GM21528 (cell line): ENCODE measurements at regions not wholly inside any gene's neighbourhood (a gene's known extent, or its start where the extent isn't known, plus 50 kb on each side); places are given as distances from the start of the nearest gene placed in this dataset.

Experiments used
- ATAC-seq: cut with Tn5 transposase; IDR thresholded peaks from one replicate; pipeline ENCODE4 v1.9.1; 2021; ENCODE audit warnings: mild to moderate bottlenecking, moderate library complexity; ENCODE audit not compliant: unreplicated experiment, low FRiP score

DNA sequence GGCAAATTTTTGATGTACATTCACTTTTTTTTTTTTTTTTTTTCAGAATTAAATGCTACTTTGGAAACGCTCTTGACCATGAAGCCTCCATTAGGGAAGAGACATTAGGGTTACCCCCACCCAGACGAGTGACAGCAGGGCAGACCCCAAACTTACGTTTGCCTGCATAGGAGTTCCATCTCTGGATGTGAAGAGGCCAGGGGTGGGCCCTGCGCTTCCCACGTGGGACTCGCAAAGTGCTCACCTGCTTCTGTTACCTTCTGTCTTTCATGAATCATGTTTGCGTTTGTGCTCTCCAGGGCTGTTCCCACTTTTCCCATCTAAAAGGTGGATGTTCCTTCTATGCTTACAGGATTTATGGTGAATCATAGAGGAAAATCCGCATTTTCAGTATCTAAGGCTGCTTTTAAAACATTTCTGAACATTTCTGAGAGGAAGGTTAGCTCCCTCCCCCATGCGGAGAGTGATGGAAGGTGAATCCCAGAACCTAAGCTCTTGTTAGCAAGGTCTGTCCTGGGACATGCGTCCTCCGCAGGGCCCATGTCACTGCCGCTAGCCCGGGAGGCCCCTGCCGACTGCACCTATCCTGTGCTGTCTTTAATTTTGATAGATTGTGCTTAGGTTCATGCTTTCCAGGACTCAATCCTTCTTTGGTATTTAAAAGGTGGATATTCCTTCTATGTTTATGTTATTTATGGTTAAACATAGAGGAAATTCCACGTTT lies 135.7 kb upstream of the RTL1 start:
- no peak for ATAC-seq

DNA sequence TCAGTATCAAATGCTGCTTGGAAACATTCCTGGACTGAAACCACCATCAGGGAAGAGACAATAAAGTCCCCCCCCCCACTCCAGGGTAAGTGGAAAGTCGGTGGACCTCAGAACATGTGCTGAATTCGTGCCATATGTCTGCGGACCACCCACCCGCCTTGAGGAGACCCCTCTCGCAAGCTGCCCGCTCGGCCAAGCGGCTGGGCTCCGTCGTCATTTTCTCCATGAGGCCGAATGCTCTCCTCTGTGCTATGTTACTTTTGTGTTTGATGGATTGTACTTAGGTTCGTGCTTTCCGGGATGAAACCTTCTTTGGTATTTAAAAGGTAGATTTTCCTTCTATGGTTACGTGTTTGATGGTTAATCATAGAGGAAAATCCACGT lies 136.2 kb upstream of the RTL1 start:
- no peak for ATAC-seq

DNA sequence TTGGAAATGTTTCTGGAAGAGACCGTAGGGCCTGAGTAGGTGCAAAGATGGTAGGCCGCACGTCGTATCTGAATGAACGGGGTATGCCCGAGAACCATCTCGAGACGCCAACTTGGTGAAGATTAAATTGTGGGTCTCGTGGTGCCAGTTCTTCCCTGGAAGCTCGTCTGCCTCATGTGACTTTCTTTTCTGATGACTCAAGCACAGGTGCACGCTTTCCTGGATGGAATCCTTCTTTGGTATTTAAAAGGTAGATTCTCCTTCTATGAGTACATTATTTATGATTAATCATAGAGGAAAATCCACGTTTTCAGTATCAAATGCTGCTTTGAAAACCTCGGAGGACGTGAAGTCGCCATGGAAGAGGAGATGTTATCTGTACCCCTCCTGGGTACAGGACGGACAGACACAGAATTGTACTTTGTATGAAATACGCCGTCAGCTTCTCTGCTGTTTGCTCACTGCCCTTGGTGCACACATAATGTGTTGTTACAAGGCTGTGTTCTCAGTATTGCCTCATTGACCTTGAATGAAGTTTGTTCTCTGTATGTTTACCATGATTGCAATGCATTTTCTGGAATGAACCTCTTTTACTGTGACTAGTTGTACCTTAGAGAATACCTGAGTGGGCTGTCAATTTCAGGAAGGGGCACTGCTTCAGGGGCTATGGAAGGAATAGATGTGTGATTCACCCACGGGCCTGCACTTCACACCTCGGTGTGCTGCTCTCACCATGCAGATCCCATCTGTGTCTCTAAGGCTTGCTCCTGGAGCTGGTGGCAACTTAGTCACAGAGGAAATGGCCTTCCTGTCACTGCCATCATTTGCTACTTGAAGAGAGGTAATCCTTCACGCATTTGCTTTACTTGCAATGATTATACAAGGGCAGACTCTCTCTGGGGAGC lies 137.3 kb upstream of the RTL1 start:
- ATAC-seq: no peak

GRCh38 chr14:101043891-101044290 lies 140.4 kb upstream of the RTL1 start:
- ATAC-seq: no peak

DNA sequence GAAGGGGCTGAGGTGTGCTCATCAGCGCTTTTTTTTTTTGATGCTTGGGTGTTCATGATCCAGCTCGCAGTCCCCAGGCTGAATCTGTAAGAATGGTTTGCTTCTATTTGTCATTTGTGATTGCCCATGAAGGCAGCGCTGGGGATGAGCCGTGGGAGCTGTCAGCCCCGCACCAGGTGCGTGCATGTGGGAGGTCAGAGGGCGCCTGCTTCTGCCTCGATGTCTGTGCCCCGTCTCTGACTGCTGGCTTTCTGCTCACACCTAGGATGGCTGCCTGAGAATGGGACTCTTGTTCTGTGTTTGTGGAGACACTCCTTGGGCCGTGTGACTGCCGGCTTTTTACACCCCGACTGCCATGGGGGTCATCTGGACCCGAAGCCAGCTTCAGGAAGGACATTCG lies 141.2 kb upstream of the RTL1 start:
- ATAC-seq: no peak

GRCh38 chr14:101045511-101045910 lies 142.0 kb upstream of the RTL1 start:
- no peak for ATAC-seq

DNA sequence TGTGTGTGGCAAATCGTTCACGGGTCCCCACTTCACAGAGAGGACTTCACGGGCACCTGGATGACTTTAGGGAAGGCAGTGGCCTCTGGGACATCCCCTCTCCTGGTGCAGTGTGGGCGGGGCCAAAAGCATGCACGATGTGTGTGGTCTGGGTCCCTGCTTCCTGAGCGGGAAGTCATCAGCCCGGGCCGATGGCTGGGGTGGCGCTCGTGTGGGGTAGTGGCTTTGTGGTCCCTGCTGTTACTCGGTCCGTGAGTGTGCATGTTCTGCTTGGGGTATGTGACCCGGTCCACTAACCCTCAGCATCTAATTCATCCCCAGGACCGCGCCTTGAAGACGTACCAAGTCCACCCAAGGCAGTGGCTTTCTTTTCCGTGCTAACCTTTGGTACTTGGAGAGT lies 142.5 kb upstream of the RTL1 start:
- no peak for ATAC-seq

DNA sequence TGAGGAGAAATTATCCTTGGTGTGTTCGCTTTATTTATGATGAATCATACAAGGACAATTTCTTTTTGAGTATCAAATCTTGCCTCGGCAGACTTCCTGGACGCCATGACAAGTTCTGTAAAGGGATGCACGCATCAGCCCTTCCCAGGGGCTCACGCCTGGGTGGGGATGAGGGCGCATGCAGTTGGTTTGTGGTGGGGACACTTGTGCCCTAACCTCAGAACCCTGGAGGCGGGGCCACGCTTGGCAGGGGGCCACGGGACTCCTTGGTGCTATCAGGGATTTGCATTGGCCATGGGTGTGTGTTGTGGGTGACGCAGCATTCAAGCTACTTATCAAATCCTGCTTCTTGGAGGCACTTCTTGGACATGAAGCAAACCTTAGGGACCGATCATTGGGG lies 143.8 kb upstream of the RTL1 start:
- ATAC-seq: no peak

DNA sequence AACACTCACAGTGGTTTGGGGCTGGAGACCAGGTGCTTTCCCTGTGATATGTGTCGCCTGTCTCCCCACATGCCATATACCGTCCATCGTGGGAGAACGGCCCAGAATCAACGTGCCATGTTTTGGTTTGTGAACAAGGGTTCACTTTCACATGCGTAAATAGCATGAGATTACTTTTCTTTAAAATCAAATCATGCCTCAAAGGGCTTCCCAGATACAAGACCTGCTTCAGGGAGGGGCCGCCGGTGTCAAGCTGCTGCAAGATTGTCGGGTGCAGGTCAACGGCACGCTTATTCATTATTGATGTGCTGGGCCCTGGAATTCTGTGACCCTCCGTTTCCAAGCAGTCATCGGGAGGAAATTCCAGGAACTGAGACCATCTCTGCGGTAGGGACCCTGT lies 145.2 kb upstream of the RTL1 start:
- no peak for ATAC-seq

DNA sequence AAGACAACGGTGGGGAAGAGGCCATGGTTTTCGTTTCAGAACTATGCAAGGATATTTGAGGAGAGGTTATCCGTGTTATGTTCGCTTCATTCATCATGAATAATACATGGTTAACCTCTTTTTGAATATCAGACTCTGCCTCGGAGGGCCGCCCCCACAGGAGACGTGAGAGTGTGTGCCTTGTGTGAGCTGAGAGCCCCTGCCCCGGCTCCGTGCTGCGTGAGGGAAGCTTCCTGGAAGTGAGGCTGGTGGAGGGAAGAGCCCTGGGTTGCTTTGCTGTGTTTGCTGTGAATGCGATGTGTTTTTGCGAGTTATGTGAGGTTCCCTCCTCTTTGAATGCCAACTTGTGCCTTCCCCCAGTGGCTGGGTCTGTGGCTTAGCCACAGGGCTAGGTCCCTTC lies 146.0 kb upstream of the RTL1 start:
- no peak for ATAC-seq

GRCh38 chr14:101049942-101050341 lies 146.4 kb upstream of the RTL1 start:
- ATAC-seq: no peak

GRCh38 chr14:101050901-101051490 lies 147.5 kb upstream of the RTL1 start:
- no peak for ATAC-seq

DNA sequence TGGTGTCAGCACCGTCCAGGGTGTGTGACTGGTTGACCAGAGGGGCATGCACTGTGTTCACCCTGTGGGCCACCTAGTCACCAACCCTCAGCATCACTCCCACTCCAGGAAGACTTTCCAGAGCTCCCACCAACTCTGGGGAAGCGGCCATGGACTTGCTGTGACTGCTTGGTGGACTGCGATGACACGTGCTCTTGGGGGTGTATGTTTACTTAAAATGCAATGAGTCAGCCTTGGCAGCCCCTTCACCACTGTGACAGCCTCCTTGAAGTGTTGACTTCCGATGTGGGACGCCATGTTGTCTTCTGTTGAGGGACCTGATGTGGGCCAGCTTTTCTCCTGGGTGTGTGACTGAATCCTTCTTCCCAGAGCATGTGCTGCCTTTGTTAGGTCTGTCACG lies 151.1 kb upstream of the RTL1 start:
- ATAC-seq: no peak

- ATAC-seq: no peak
These were observed 151.7 kb upstream of the RTL1 start for GRCh38 chr14:101055106-101055662.

- ATAC-seq: no peak
These were observed 152.4 kb upstream of the RTL1 start for GRCh38 chr14:101055776-101056374.

GRCh38 chr14:101056446-101056845 lies 152.9 kb upstream of the RTL1 start:
- no peak for ATAC-seq

DNA sequence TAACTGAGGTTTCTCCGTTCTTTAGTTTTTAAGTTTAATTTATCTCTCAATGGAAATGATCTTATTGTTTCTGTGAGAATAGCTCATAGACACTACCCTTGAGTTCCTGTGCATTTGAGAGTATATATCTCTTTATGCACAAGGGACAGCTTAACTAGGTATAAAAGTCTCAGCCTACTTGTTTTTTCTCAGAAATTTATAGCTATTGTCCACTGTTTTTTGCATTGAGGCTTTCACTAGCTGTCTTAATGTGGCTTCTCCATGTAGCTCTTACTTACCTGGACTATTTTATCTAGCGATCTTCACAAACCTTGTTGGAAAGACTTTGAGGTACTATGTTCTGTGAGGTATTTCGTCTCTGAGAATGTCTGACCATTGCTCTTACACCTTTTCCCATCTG lies 153.9 kb upstream of the RTL1 start:
- no peak for ATAC-seq

DNA sequence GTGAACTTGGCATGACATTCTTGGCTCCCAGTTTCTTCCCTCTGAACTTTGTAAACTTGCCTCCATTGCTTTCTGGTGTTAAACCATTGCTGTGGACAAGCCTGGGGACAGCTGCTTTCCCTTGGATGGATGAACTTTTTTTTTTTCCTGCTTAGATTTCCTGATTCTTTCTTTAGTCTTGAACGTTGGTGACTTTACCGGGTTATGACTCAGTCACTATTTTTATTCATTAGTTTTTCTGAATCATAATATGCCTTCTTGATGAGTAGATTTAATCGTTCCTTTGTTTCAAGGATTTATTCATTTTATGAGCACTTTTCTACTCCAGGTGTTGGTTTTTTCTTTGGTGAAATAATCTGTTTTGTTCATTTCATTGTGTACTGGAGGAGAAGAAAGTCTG lies 155.0 kb upstream of the RTL1 start:
- ATAC-seq: no peak

GRCh38 chr14:101060171-101060601 lies 156.7 kb upstream of the RTL1 start:
- no peak for ATAC-seq

GRCh38 chr14:101061411-101062064 lies 158.0 kb upstream of the RTL1 start:
- no peak for ATAC-seq
